Panc1 (cell line): ENCODE measurements at regions not wholly inside any gene's neighbourhood (a gene's known extent, or its start where the extent isn't known, plus 50 kb on each side); places are given as distances from the start of the nearest gene placed in this dataset.

Experiments used
- ATAC-seq: fragments of 200-7000 bp; cut with Tn5 transposase; 2 replicates; pipeline ENCODE4 v1.9.1; 2020; ENCODE audit warnings: mild to moderate bottlenecking, moderate library complexity
- BruUV-seq: library from RNA; stranded (reverse); fragments of 400-500 nt; replicated peaks from 2 replicates; lab custom pipeline; 2021; lab: Mats Ljungman, UMichigan
- CTCF ChIA-PET: fragments of 300-600 bp; sonication (Branson Sonifier 250); formaldehyde crosslinking; loops from one replicate; lab custom pipeline; 2022; ENCODE audit warnings: antibody characterized with exemption; lab: Charles Lee
- POLR2A ChIA-PET: fragments of 300-600 bp; sonication (Branson Sonifier 250); formaldehyde crosslinking; loops from one replicate; lab custom pipeline; 2022; ENCODE audit warnings: antibody characterized with exemption; lab: Charles Lee
- DNase-seq: peaks from one replicate; pipeline ENCODE4 v3.0.0-alpha.2; 2010; ENCODE audit warnings: low read depth, low spot score
- H3K27ac ChIP-seq: 2 replicates; pipeline ENCODE4 v1.5.1; 2011; ENCODE audit warnings: mild to moderate bottlenecking, low read length, inconsistent platforms
- H3K27me3 ChIP-seq: fragments of 200-500 bp; sonication (Bioruptor generic); 2 replicates; pipeline ENCODE4 v1.6.0; 2014; ENCODE audit warnings: low read length, inconsistent platforms; ENCODE audit not compliant: control insufficient read depth, insufficient read depth
- H3K36me3 ChIP-seq: fragments of 200-500 bp; sonication (Bioruptor generic); 2 replicates; pipeline ENCODE4 v1.5.1; 2014; ENCODE audit warnings: inconsistent platforms, mild to moderate bottlenecking, low read length, moderate library complexity; ENCODE audit not compliant: control insufficient read depth, insufficient read depth
- H3K4me1 ChIP-seq: 2 replicates; pipeline ENCODE4 v1.5.1; 2011; ENCODE audit warnings: inconsistent platforms, mild to moderate bottlenecking, low read length, moderate library complexity; ENCODE audit not compliant: control insufficient read depth, insufficient read depth
- H3K4me3 ChIP-seq, 2 experiments: 2 replicates each; pipeline ENCODE4 v1.5.1; 2011 to 2012; ENCODE audit warnings: low read depth in 2 of 2, low read length in 2 of 2, mild to moderate bottlenecking in 2 of 2, inconsistent platforms in 1 of 2, moderate library complexity in 1 of 2
- H3K9me3 ChIP-seq: fragments of 200-500 bp; sonication (Bioruptor generic); 2 replicates; pipeline ENCODE4 v1.5.1; 2014; ENCODE audit warnings: low read depth, mild to moderate bottlenecking, inconsistent platforms, low read length, moderate library complexity; ENCODE audit not compliant: control insufficient read depth, insufficient read depth
- CTCF ChIP-seq: fragments of 450-650 bp; IDR thresholded peaks from 2 replicates; pipeline ENCODE4 v1.5.1; 2017; ENCODE audit warnings: mild to moderate bottlenecking
- POLR2AphosphoS5 ChIP-seq: IDR thresholded peaks from 2 replicates; pipeline ENCODE4 v1.6.1; 2012; ENCODE audit warnings: mild to moderate bottlenecking, low read depth, low read length, moderate library complexity
- REST ChIP-seq, 2 experiments: IDR thresholded peaks; 2 replicates each; pipeline ENCODE4 v1.6.1; 2011 to 2012; ENCODE audit warnings: low read depth in 2 of 2, control low read depth in 1 of 2, low read length in 1 of 2, mild to moderate bottlenecking in 1 of 2, moderate library complexity in 1 of 2; ENCODE audit not compliant: insufficient read depth in 1 of 2
- SIN3A ChIP-seq: IDR thresholded peaks from 2 replicates; pipeline ENCODE4 v1.6.1; 2012; ENCODE audit warnings: low read depth, mild to moderate bottlenecking, low read length, moderate library complexity, borderline replicate concordance; ENCODE audit not compliant: insufficient read depth
- TCF7L2 ChIP-seq: IDR thresholded peaks from 2 replicates; pipeline ENCODE4 v1.6.1; 2011; ENCODE audit warnings: mild to moderate bottlenecking, low read depth, low read length, inconsistent platforms
- in situ Hi-C: cut with HindIII; loops from 2 replicates; pipeline ENCODE4 v1.10.0; 2016; ENCODE audit warnings: low sequenced_read_pairs, low pct_unique_long_range_greater_than_20kb
- intact Hi-C: fragments of 100-400 bp; cut with micrococcal nuclease; formaldehyde crosslinking; loops from one replicate; pipeline ENCODE4 v1.10.0; 2022; ENCODE audit not compliant: unreplicated experiment

- no peaks in the 10 kb centered on the region for H3K27me3 ChIP-seq
- intact Hi-C loops (no loop called here), in situ Hi-C loops (no loop called here)
- ChIA-PET CTCF (interaction anchor here (0.6 kb wide), 1 partner anchor 14 kb away, joined by 5 read pairs; no protein-coding TSS in a partner anchor), POLR2A (no interaction called here)
- no peak for ATAC-seq
- no peak overlapping the region for H3K27ac ChIP-seq
- DNase-seq, result no peak
- H3K4me3 ChIP-seq, result no peak overlapping the region
- H3K36me3 ChIP-seq, result no peaks in the 10 kb centered on the region
- no peaks in the 10 kb centered on the region for H3K9me3 ChIP-seq
- no peak for TF ChIP-seq SIN3A
- TF ChIP-seq TCF7L2, result no peak
- TF ChIP-seq REST (IDR thresholded peaks at IDR 0.05; ENCODE audit: insufficient read depth in 1 of 2, low read depth in 2 of 2, low read length in 1 of 2), result no peak
- no peak for TF ChIP-seq POLR2AphosphoS5
- no peak for TF ChIP-seq CTCF
- BruUV-seq, result no TSS peak
- no peaks in the 10 kb centered on the region for H3K4me1 ChIP-seq
Measured at GRCh38 chr6:73984571-73985210, 288.7 kb downstream of the CD109 start.

- Histone ChIP-seq H3K27ac (no peak overlapping the region), H3K27me3 (no peaks in the 10 kb centered on the region), H3K36me3 (peaks cover 2% of the 10 kb centered on the region; the same call in 1 of the 2 replicates), H3K4me1 (no peaks in the 10 kb centered on the region), H3K9me3 (no peaks in the 10 kb centered on the region), H3K4me3 (no peak overlapping the region)
- no peak for TF ChIP-seq SIN3A
- no peak for TF ChIP-seq CTCF
- no peak for TF ChIP-seq REST (IDR thresholded peaks at IDR 0.05; ENCODE audit: insufficient read depth in 1 of 2, low read depth in 2 of 2, low read length in 1 of 2)
- TF ChIP-seq TCF7L2, result no peak
- no peak for TF ChIP-seq POLR2AphosphoS5
- no peak for ATAC-seq
- ChIA-PET POLR2A (no interaction called here), CTCF (no interaction called here)
- DNase-seq, result no peak
- in situ Hi-C loops (no loop called here), intact Hi-C loops (no loop called here)
- no TSS peak for BruUV-seq
Measured at GRCh38 chr6:73983367-73983766, 287.4 kb downstream of the CD109 start.
